Retina (tissue), 1 donor: ENCODE measurements at regions not wholly inside any gene's neighbourhood (a gene's known extent, or its start where the extent isn't known, plus 50 kb on each side); places are given as distances from the start of the nearest gene placed in this dataset.
"Not testable (repeated sequence)": the region's sequence is repeated elsewhere in the genome, so short reads cannot be mapped to it uniquely, and the experiment has no call there.

Experiments
- DNase-seq: peaks from one replicate; pipeline ENCODE4 v3.0.0-alpha.2; 2016

GRCh38 chr6:112401083-112401482 lies 54.0 kb downstream of the RFPL4B start:
- DNase-seq: no peak

DNA sequence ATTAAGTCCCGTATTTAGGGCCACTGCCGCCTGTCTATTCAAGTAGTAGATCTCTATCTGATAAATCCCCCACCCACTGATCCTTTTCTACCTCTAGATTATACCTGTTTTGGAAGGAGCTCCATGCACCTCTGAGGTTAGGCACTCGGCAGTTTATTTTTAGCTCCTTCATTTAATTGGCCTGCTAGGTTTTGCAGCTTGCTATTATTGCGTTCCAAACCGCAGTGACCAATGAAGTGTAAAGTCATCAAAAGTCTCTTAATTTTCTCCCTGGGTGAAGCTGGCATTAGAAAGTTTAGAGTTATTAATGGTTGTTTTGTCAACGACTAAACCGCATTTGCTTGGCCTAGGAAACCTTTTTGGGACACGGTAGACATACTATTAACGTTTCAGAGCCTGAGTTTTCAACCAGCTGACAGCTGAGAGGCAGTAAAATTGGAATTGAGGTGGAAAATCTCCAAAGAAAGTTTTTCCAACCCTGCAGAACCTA lies 60.0 kb downstream of the RFPL4B start:
- DNase-seq: peak; percentile 59

- peak; percentile 41 for DNase-seq
Measured at GRCh38 chr6:112408522-112408921, 61.4 kb downstream of the RFPL4B start.

DNA sequence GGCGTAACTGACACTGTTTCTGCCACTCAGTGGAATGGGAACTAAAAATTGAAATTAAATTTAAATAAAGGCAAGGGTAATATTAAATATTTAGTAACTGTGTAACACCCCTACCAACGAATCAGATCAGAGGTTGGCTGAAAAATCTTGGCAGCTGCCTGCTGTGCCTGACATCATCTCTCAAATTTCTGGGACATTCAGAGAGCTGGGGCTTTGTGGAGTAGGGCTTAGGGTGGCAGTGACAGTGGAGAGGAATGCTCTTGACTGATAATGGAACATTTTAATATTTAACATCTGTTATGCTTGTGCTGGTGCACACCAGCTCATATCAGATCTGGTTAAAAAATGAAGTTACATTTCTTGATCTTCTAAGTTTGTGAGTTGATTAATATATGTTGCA lies 62.2 kb downstream of the RFPL4B start:
- DNase-seq: peak; percentile 65

DNA sequence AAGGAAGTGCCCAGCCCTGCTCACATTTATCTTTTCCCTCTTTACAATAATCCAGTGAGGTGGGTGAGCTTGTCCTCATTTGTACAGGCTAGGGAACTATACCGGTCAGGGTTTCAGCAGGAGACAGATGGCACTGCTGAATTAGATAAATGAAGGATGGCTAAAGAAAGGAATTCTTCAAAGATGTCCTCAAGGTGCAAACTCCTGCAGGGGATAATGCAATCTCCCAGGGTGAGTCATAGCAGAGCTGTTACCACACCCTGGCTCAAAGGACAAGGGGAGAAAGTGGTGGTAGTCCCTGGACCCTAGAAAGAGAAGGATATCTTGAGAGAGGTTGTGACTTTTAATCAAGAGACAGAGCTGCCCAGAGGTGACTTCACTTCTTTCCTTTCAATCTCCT lies 66.7 kb downstream of the RFPL4B start:
- no peak for DNase-seq

DNA sequence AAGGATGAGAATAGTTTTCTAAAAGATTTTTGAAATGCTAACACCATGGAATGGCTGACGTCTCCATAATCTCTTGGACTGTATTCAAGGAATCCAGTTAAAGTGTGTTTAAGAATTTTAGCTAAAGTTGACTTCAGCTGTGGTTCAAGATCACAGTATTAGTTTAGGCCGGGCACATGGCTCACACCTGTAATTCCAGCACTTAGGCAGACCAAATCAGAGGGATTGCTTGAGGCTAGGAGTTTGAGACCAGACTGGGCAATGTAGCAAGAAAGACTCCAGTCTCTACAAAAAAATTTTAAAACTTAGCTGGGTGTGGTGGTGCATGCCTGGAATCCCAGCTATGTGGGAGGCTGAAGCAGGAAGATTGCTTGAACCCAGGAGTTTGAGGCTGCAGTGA lies 68.2 kb downstream of the RFPL4B start:
- DNase-seq: no peak

DNA sequence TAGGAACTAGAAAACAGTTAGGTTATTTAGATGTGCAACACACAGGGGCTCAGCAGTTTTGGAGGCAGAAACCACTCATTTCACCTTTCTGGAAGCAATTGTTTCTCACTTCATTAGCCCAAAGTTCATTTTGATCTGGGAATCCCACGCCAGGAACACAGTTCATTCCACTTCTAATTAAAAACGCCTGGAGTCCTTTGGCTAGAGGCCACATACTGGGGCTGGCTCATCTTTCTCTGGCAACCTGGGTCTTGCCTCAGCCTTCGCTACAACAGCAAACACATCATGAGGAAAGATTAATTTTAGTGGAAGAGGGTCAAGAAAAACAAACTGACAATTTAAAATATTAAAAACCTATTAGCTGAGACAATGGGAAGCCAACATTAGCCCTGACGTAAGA lies 69.7 kb downstream of the RFPL4B start:
- DNase-seq: no peak

DNA sequence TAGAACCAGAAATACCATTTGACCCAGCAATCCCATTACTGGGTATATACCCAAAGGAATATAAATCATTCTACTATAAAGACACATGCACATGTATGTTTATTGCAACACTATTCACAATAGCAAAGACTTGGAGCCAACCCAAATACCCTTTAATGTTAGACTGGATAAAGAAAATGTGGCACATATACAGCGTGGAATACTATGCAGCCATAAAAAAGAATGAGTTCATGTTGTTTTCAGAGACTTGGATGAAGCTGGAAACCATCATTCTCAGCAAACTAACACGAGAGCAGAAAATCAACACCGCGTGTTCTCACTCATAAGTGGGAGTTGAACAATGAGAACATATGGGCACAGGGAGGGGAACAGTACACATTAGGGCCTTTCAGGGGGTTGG lies 79.9 kb downstream of the RFPL4B start:
- not testable (repeated sequence) for DNase-seq

- DNase-seq: no peak
Measured at GRCh38 chr6:112427499-112427898, 80.4 kb downstream of the RFPL4B start.

DNA sequence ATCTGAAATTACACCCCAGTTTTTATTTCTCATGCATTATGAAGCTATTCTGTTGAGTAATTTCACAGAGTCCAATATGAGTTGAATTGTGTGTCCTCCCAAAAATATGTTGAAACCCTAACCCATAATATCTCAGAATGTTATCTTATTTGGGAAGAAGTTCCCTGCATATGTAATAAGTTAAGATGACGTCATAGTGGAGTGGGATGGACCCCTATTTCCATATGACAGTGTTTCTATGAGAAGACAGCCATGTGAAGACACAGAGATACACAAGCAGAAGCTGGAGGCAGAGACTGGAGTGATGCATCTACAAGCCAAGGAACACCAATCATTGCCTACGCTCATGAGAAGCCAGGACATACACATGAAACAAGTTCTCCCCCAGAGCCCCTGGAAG lies 81.3 kb downstream of the RFPL4B start:
- no peak for DNase-seq

DNA sequence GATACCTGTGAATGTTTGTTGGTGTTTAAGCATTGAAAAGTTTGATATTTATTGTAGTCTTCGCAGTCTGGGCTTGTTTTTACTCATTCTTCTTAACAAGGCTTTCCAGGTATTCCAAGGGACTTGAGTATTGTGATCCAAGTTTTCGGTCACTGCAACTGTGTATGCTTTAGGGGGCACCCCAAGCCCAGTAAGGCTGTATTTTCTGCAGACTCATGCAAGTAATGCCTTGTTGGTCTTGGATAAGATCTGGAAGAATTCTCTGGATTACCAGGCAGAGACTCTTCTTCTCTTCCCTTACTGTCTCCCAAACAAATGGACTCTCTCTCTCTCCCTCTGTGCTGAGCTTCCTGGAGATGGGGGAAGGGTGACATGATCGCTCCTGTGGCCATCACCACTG lies 82.1 kb downstream of the RFPL4B start:
- no peak for DNase-seq

DNA sequence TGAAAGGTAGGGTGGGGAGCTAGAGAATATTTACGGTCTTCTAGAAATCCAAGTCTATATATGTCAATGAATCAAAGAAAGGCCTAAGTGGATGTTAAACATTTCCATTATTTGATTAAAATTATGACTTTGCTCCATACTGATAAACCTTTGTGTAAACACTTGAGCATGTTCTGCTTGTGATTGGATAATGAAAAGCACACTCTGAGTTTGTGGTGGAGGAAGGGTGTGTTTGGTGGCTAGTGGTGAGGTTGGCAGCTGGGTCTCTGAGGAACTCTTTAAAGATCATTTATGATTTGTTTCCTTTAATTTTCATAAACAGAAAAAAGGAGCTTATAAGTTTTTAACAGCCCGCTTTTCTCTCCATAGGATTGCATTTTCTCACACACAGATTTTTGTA lies 84.7 kb downstream of the RFPL4B start:
- no peak for DNase-seq

DNA sequence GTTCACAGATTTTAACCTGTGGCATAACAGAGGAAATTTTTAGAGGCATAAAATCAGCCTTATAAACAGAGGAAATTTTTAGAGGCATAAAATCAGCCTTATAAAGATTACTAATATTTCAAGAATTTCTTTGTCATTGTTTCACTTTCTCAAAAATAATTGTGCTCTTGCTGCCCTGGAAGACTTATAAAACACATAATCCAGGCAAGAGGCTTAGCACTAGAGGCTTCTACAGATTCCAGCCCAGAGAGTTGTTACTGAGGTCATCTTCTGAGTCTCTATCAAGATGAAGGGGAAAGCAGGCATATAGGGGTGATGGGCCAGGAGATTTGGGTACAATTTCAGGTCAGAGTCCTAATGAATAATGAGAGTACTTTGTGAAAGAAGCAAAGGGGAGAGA lies 85.7 kb downstream of the RFPL4B start:
- DNase-seq: no peak

DNA sequence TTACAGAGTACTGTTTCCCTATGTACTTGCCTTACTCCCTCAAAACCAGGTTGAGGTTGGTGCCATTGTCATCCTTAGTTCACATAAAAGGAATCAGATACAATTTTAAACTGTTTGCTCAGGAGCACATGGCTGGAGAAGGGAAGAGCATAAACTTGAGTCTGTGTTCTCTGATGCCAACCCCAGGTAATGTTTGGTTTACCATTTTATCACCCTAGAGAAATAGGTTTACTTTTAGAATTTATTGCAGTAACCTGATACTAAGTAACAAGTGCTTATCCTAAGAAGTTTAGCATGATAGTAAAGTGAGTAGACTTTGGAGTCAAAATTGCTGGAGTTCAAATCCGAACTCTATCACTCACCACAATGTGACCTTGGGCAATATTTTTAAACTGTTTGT lies 86.3 kb downstream of the RFPL4B start:
- no peak for DNase-seq

DNA sequence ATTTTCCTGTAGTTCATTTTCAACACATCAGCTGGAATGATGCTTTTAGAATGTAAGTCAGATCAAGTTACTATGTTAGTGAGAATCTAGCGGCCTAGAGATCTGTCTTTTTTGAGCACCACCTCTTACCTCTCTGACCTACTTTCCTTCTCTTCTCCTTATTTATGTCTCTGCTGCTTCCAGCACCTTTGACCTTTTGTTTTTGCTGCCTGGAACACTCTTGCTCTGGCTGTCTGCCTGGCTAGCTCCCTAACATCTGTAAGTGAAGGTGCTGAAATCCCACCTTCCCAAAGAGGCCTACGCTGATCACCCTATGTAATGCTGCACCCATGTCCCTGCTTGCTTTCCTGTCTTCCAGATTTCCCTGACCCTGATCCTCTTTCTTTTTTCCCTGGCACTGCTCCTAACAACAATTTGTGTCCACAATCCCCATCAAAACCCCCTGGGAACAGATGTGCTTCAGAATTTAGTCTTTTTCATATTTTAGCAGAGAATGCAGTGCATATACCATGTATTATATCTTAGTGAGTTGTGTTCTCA lies 87.8 kb downstream of the RFPL4B start:
- no peak for DNase-seq

GRCh38 chr6:112437058-112437457 lies 89.9 kb downstream of the RFPL4B start:
- DNase-seq: peak; percentile 57

- DNase-seq: no peak
Measured at GRCh38 chr6:112439010-112439409, 91.9 kb downstream of the RFPL4B start.

DNA sequence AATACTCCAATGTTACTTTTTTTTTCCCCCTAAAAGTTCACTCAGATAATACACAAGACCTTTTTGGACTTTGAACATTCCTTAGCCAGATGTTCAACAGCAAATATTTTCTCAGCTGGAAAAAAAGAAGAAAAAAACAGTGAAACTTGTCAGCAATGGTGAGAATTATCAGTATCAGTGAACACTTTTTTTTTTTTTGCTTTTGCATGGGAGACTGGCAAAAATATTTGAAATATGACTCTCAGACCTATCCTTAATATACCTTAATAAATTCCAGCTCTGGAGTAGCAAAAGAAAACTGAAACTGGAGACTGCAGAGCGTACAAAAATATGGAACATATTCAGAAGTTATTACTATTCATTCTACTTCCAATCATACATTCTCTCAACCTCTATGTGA lies 92.3 kb downstream of the RFPL4B start:
- DNase-seq: no peak

GRCh38 chr6:112441607-112442006 lies 94.5 kb downstream of the RFPL4B start:
- no peak for DNase-seq

DNA sequence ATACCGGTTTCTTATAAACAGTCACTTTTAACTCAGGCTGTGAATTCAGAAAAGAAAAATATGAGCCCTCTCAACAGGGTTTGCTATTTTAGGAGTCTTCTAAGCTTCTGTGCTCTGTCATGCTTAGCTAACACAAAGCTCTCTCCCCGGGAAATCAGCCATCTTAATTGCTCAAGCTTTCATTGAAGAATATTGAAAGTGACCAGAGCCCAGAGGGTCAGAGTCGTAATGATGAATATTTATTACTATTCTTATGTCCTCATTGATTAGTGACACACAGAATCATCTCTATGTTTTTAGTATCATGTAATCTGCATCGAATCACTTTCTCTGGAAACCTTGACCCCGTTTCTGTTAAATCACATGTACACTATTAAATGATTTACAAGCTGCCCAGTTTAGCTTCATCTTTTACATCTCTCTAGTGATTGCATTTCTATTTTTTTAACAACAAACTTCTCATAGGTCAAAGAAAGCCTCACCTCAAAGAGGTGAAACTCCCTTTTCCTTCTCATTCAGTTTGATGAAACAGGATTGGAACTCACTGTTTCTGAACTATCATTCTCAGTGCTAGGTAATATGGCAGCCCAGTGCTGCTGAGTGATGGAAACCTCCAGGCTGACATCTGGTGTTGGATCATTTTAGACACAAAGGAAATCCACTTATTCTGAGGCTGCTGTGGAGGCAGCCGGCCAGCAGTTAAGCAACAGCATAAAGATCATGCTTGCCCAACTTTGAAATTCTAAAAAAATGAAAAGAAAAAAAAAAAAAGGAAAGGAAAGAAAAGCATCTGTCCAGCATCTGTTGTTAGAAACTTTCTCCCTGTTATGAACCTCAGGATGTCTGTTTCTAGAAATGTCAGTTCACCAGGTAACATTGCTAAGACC lies 96.3 kb downstream of the RFPL4B start:
- peak; percentile 74 for DNase-seq

GRCh38 chr6:112448786-112449185 lies 101.7 kb downstream of the RFPL4B start:
- DNase-seq: not testable (repeated sequence)

DNA sequence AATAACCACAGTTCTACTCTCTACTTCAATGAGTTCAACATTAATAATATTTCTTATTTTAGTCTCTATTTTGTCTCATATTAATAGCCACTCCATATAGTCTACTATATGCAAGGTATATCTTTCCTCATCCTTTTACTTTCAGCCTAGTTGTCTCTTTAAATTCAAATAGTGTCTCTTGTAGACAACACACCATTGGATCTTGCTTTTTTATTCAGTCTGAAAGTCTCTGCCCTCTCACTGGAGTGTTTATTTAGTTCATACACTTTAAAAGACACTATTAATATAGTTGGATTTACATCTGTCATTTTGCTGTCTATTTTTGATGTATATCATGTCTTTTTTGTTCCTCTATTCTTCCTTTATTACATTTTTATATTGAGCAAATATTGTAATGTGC lies 103.5 kb downstream of the RFPL4B start:
- no peak for DNase-seq

GRCh38 chr6:112457886-112458285 lies 110.8 kb downstream of the RFPL4B start:
- no peak for DNase-seq

DNA sequence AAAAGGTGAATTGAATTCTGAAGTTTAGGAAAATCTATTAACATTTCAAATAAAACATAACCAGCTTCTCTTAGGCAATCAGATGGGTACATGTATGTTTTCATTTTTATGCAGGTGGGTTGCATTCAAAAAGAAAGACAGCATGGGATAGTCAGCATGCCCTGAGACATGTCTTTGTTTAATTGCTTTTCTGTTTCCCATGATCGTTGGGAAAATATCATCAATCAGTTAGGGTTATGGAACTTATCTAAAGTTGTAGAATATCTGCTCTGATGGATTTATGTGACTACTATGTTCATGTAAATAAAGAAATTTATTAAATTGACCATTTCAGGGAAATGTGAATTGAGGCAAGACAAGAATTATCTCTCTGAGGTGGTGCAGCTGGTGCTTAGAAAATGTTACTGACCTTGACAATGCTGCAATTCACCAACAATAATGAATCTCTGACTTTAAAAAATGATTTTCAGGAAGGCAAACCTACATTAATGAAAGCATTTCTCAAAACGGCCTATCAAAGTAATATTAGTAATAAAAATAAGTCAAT lies 112.7 kb downstream of the RFPL4B start:
- DNase-seq: no peak
